ENCODE measurements at regions not wholly inside any gene's neighbourhood (a gene's known extent, or its start where the extent isn't known, plus 50 kb on each side); places are given as distances from the start of the nearest gene placed in this dataset.

DNA sequence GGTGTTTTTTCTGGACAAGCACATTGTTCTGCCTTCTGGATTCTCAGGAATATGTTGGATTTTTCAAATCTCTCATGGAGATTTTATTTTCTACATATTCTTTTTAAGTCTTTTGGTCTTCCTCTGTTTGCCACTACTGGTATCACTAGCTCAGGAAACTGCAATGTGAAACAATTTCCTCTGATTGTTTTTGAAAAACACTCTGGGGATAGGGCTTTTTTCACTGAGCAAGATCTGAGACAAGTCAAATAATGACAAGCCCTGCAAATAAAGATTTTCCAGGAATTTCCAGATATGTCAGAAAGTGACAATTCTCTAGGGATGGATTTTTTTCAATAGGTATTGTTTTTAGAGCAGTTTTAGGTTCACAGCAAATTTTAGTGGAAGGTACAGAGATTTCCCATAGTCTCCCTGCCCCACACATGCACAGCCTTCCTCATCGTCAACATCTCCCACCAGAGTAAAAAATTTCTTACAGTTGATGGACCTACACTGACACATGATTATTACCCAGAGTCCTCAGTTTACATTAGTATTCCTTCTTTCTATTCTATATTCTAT is 86.9 kb upstream of the TMEM161B start:
- TF ChIP-seq ESRRG (CRISPR knock-in tag; IDR thresholded peaks at IDR 0.05): no peak
- TF ChIP-seq POU6F1 (CRISPR knock-in tag; IDR thresholded peaks at IDR 0.05; ENCODE audit: borderline replicate concordance, low read depth): no peak
- ATAC-seq: no peak

- no peak for ATAC-seq
- no peak for TF ChIP-seq TOX (CRISPR knock-in tag; IDR thresholded peaks at IDR 0.05; ENCODE audit: borderline replicate concordance)
- TF ChIP-seq RARB (CRISPR knock-in tag; IDR thresholded peaks at IDR 0.05): no peak
- TF ChIP-seq POU6F1 (CRISPR knock-in tag; IDR thresholded peaks at IDR 0.05; ENCODE audit: borderline replicate concordance, low read depth): no peak
Measured at GRCh38 chr5:88325868-88326267, 57.2 kb upstream of the TMEM161B start.

DNA sequence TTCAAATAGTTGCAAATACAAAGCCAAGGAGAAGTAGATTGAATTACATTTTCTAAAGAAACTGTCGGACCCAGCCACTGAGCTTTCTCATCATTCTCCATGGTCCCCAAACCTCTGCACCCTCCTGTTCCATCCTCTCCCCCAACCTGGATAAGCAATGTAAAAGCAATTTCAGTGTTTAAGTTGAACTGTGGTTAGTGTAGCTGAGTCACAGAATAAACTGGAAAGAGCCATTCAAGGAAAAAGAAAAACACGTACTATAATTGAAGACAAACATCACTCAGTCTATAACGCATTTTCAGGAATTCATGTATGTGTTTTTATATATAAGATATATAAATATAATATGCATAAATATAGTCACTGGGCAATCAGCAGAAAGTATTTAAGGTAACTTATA is 54.1 kb upstream of the TMEM161B start:
- ATAC-seq: no peak
- TF ChIP-seq ESRRG (CRISPR knock-in tag; IDR thresholded peaks at IDR 0.05) (no peak), TCF4 (CRISPR knock-in tag; IDR thresholded peaks at IDR 0.05; ENCODE audit: borderline replicate concordance) (no peak), RARB (CRISPR knock-in tag; IDR thresholded peaks at IDR 0.05) (no peak), POU6F1 (CRISPR knock-in tag; IDR thresholded peaks at IDR 0.05; ENCODE audit: borderline replicate concordance, low read depth) (no peak), ZFP3 (CRISPR knock-in tag; IDR thresholded peaks at IDR 0.05) (no peak), ZNF565 (CRISPR knock-in tag; conservative IDR thresholded peaks at IDR 0.05; ENCODE audit: low read depth) (no peak), ZFP30 (CRISPR knock-in tag; IDR thresholded peaks at IDR 0.05) (no peak), ARNTL (CRISPR knock-in tag; IDR thresholded peaks at IDR 0.05; ENCODE audit: borderline replicate concordance, low read depth) (no peak), ZNF70 (CRISPR knock-in tag; IDR thresholded peaks at IDR 0.05) (no peak), PPARA (CRISPR knock-in tag; IDR thresholded peaks at IDR 0.05; ENCODE audit: borderline replicate concordance) (no peak), ZNF8 (CRISPR knock-in tag; IDR thresholded peaks at IDR 0.05) (no peak), GLIS3 (CRISPR knock-in tag; IDR thresholded peaks at IDR 0.05) (no peak), ISL1 (CRISPR knock-in tag; IDR thresholded peaks at IDR 0.05) (no peak), BACH2 (CRISPR knock-in tag; IDR thresholded peaks at IDR 0.05; ENCODE audit: borderline replicate concordance) (no peak), OSR1 (CRISPR knock-in tag; IDR thresholded peaks at IDR 0.05) (no peak), CSDC2 (CRISPR knock-in tag; IDR thresholded peaks at IDR 0.05) (no peak)
- TF ChIP-seq, protein P1, sequence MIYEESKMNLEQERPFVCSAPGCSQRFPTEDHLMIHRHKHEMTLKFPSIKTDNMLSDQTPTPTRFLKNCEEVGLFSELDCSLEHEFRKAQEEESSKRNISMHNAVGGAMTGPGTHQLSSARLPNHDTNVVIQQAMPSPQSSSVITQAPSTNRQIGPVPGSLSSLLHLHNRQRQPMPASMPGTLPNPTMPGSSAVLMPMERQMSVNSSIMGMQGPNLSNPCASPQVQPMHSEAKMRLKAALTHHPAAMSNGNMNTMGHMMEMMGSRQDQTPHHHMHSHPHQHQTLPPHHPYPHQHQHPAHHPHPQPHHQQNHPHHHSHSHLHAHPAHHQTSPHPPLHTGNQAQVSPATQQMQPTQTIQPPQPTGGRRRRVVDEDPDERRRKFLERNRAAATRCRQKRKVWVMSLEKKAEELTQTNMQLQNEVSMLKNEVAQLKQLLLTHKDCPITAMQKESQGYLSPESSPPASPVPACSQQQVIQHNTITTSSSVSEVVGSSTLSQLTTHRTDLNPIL (CRISPR knock-in tag; IDR thresholded peaks at IDR 0.05; ENCODE audit: low read depth): no peak
- TF ChIP-seq, protein P2, sequence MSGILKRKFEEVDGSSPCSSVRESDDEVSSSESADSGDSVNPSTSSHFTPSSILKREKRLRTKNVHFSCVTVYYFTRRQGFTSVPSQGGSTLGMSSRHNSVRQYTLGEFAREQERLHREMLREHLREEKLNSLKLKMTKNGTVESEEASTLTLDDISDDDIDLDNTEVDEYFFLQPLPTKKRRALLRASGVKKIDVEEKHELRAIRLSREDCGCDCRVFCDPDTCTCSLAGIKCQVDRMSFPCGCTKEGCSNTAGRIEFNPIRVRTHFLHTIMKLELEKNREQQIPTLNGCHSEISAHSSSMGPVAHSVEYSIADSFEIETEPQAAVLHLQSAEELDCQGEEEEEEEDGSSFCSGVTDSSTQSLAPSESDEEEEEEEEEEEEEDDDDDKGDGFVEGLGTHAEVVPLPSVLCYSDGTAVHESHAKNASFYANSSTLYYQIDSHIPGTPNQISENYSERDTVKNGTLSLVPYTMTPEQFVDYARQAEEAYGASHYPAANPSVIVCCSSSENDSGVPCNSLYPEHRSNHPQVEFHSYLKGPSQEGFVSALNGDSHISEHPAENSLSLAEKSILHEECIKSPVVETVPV (CRISPR knock-in tag; IDR thresholded peaks at IDR 0.05): no peak
- TF ChIP-seq, protein P3, sequence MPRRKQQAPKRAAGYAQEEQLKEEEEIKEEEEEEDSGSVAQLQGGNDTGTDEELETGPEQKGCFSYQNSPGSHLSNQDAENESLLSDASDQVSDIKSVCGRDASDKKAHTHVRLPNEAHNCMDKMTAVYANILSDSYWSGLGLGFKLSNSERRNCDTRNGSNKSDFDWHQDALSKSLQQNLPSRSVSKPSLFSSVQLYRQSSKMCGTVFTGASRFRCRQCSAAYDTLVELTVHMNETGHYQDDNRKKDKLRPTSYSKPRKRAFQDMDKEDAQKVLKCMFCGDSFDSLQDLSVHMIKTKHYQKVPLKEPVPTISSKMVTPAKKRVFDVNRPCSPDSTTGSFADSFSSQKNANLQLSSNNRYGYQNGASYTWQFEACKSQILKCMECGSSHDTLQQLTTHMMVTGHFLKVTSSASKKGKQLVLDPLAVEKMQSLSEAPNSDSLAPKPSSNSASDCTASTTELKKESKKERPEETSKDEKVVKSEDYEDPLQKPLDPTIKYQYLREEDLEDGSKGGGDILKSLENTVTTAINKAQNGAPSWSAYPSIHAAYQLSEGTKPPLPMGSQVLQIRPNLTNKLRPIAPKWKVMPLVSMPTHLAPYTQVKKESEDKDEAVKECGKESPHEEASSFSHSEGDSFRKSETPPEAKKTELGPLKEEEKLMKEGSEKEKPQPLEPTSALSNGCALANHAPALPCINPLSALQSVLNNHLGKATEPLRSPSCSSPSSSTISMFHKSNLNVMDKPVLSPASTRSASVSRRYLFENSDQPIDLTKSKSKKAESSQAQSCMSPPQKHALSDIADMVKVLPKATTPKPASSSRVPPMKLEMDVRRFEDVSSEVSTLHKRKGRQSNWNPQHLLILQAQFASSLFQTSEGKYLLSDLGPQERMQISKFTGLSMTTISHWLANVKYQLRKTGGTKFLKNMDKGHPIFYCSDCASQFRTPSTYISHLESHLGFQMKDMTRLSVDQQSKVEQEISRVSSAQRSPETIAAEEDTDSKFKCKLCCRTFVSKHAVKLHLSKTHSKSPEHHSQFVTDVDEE (CRISPR knock-in tag; IDR thresholded peaks at IDR 0.05): no peak
